B cell (primary cell): ENCODE measurements at regions not wholly inside any gene's neighbourhood (a gene's known extent, or its start where the extent isn't known, plus 50 kb on each side); places are given as distances from the start of the nearest gene placed in this dataset.

Experiments used
- ATAC-seq: fragments of 200-7000 bp; cut with Tn5 transposase; one replicate; pipeline ENCODE4 v1.10.0; 2021; ENCODE audit warnings: low read depth, mild to moderate bottlenecking, moderate number of reproducible peaks, moderate library complexity
- CTCF ChIA-PET: fragments of 350-600 bp; sonication (Branson Sonifier 250); formaldehyde crosslinking; loops from one replicate; lab custom pipeline; 2021; ENCODE audit warnings: antibody characterized with exemption, inconsistent platforms; lab: Charles Lee
- POLR2A ChIA-PET: fragments of 350-600 bp; sonication (Branson Sonifier 250); formaldehyde crosslinking; loops from one replicate; lab custom pipeline; 2021; ENCODE audit warnings: antibody characterized with exemption; lab: Charles Lee
- DNase-seq: peaks from one replicate; pipeline ENCODE4 v3.0.0; 2013
- H2AFZ ChIP-seq: 2 replicates; pipeline ENCODE4 v1.6.1; 2012; ENCODE audit warnings: mild to moderate bottlenecking, low read depth, low read length; ENCODE audit not compliant: insufficient read depth, poor library complexity, severe bottlenecking
- H3K27ac ChIP-seq, 2 donors: 1 replicate in 1 of 2; 2 replicates in 1 of 2; pipeline ENCODE4 v1.5.1; 2012 to 2013; ENCODE audit warnings: low read length in 2 of 2, mild to moderate bottlenecking in 2 of 2, moderate library complexity in 1 of 2
- H3K27me3 ChIP-seq, 4 experiments: fragments of 200-600 bp in 1 of 4; sonication (generic) in 1 of 4; replicated peaks in 1 of 4; 1 replicate in 2 of 4; 2 replicates in 2 of 4; pipeline versions ENCODE4 v1.6.1 to v1.7.0; 2013 to 2016; ENCODE audit warnings: low read length in 3 of 4, mild to moderate bottlenecking in 2 of 4, mixed read lengths in 1 of 4, moderate library complexity in 1 of 4; ENCODE audit not compliant: insufficient read depth in 4 of 4, control insufficient read depth in 3 of 4; ENCODE audit errors: control extremely low read depth in 1 of 4
- H3K36me3 ChIP-seq, 2 experiments: replicated peaks in 1 of 2; 1 replicate in 1 of 2; 2 replicates in 1 of 2; pipeline versions ENCODE4 v1.6.1 to v1.7.1; 2013; ENCODE audit warnings: low read length in 1 of 2; ENCODE audit not compliant: insufficient read depth in 2 of 2, control insufficient read depth in 1 of 2; ENCODE audit errors: control extremely low read depth in 1 of 2, extremely low read depth in 1 of 2
- H3K4me1 ChIP-seq, 2 donors: fragments of 200-600 bp in 1 of 2; sonication (generic) in 1 of 2; 1 replicate in 1 of 2; 2 replicates in 1 of 2; pipeline versions ENCODE4 v1.5.1 to v1.6.1; 2013 to 2017; ENCODE audit warnings: low read length in 2 of 2; ENCODE audit not compliant: control insufficient read depth in 2 of 2, insufficient read depth in 2 of 2
- H3K4me2 ChIP-seq: replicated peaks from 2 replicates; pipeline ENCODE3; 2012; ENCODE audit warnings: mild to moderate bottlenecking, low read depth, low read length; ENCODE audit not compliant: poor library complexity, severe bottlenecking
- H3K4me3 ChIP-seq, 5 experiments: fragments of 200-600 bp in 1 of 5; sonication (generic) in 1 of 5; 1 replicate in 3 of 5; 2 replicates in 2 of 5; pipeline versions ENCODE4 v1.5.1 to v1.7.0; 2011 to 2016; ENCODE audit warnings: low read length in 4 of 5, mild to moderate bottlenecking in 4 of 5, low read depth in 2 of 5, control low read depth in 1 of 5, moderate library complexity in 1 of 5; ENCODE audit not compliant: insufficient read depth in 1 of 5; ENCODE audit errors: control extremely low read depth in 1 of 5, extremely low read depth in 1 of 5
- H3K79me2 ChIP-seq: fragments of 200-600 bp; sonication (generic); one replicate; pipeline ENCODE4 v1.6.0; 2016; ENCODE audit warnings: low read length; ENCODE audit not compliant: control insufficient read depth, insufficient read depth
- H3K9ac ChIP-seq: fragments of 200-600 bp; sonication (generic); 2 replicates; pipeline ENCODE4 v1.6.1; 2017; ENCODE audit warnings: mild to moderate bottlenecking, low read length, moderate library complexity
- H3K9me3 ChIP-seq, 3 donors: one replicate each; pipeline versions ENCODE4 v1.6.1 to v1.7.1; 2013; ENCODE audit warnings: low read length in 2 of 3; ENCODE audit not compliant: control insufficient read depth in 2 of 3, insufficient read depth in 1 of 3; ENCODE audit errors: control extremely low read depth in 1 of 3
- H4K20me1 ChIP-seq: 2 replicates; pipeline ENCODE4 v1.6.0; 2012; ENCODE audit warnings: mild to moderate bottlenecking, low read length; ENCODE audit not compliant: insufficient read depth, control insufficient read depth, poor library complexity, severe bottlenecking
- H3K27ac Mint-ChIP-seq: one replicate; pipeline ENCODE4 v1.8.0; 2021; ENCODE audit warnings: mixed read lengths
- H3K27me3 Mint-ChIP-seq: one replicate; pipeline ENCODE4 v1.8.0; 2021; ENCODE audit warnings: mixed read lengths
- H3K4me1 Mint-ChIP-seq: one replicate; pipeline ENCODE4 v1.8.0; 2021; ENCODE audit warnings: mixed read lengths
- H3K4me3 Mint-ChIP-seq: one replicate; pipeline ENCODE4 v1.8.0; 2021; ENCODE audit warnings: mixed read lengths
- H3K9me3 Mint-ChIP-seq: one replicate; pipeline ENCODE4 v1.8.0; 2022; ENCODE audit warnings: mixed read lengths; ENCODE audit not compliant: insufficient read depth
- EZH2 ChIP-seq: IDR thresholded peaks from 2 replicates; pipeline ENCODE4 v1.6.1; 2012; ENCODE audit warnings: borderline replicate concordance, low read depth, mild to moderate bottlenecking, moderate library complexity, low read length; ENCODE audit not compliant: insufficient read depth, poor library complexity, severe bottlenecking
- WGBS: methylation state at CpG from one replicate; pipeline ENCODE4 v1.1.5; 2013; ENCODE audit warnings: missing lambda C conversion rate; ENCODE audit not compliant: insufficient coverage; 5-methylcytosine and 5-hydroxymethylcytosine counted together
- intact Hi-C: fragments of 100-400 bp; cut with micrococcal nuclease; formaldehyde crosslinking; loops from one replicate; pipeline ENCODE4 v1.10.0; 2022
- TF ChIP-seq, protein P1 (sequence below): fragments of 200-600 bp; IDR thresholded peaks from one replicate; pipeline ENCODE4 v1.8.0; 2022; ENCODE audit warnings: antibody characterized with exemption, mild to moderate bottlenecking

DNA sequence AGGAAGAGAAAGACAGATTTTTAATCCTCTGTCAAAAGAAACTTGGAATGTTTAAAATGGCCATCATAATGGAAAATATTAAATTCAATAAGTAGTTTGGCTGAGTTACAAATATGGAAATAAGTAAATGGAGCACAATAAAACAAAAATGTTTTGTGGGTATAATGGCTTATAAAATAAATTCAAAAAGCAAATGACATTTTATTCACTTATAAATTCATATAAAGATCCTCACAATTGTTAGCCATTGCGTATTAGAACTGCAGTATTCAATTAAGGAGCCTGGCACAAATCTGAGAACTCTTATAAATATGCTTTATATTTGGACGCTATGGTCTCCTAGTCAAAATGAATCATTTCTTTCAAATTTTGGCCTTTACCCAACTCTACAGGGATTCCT lies 339.0 kb upstream of the PABPC4L start:
- CTCF ChIA-PET = no interaction called here
- no peak overlapping the region for H3K27ac ChIP-seq
- intact Hi-C loops = no loop called here
- no peak overlapping the region for H3K9ac ChIP-seq
- TF ChIP-seq EZH2 = no peak
- no peaks in the 10 kb centered on the region for H3K27me3 ChIP-seq
- no peak overlapping the region for H3K4me2 ChIP-seq
- no peaks in the 10 kb centered on the region for H3K9me3 Mint-ChIP-seq
- H3K27me3 Mint-ChIP-seq = no peaks in the 10 kb centered on the region
- DNase-seq (no peak), ATAC-seq (no peak)
- H3K4me1 Mint-ChIP-seq = no peaks in the 10 kb centered on the region
- H4K20me1 ChIP-seq = no peaks in the 10 kb centered on the region
- WGBS = no CpG with 5 or more reads among the region's 2 CpGs
- no peaks in the 10 kb centered on the region for H3K9me3 ChIP-seq
- H3K36me3 ChIP-seq = no peaks in the 10 kb centered on the region
- H3K4me3 Mint-ChIP-seq = no peak overlapping the region
- H3K4me1 ChIP-seq = no peaks in the 10 kb centered on the region
- no peaks in the 10 kb centered on the region for H3K79me2 ChIP-seq
- POLR2A ChIA-PET = no interaction called here
- H3K27ac Mint-ChIP-seq = no peak overlapping the region
- no peak overlapping the region for H2AFZ ChIP-seq
- no peak overlapping the region for H3K4me3 ChIP-seq

DNA sequence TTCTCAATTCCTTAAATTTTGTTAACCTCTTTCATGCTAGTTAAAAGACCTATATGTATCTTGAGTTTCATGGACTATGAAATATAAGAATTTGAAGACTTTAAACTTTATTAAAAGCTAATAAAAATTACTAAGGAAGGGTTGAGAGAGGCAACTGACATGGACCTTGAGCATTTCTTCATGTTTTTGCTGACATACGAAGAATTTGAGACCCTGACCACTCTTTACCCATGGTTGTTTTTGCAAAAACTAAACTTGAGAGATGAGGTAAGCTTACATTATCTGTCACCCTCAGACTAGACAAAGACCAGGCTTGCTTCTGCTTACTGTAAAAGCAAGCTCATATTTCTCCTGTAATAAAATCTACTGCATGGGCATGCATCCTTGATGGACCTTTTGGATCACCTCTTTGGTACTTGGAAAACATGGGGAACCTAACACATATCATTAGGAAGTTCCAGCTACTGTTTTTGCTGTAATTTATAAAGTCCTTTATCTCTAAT lies 338.2 kb upstream of the PABPC4L start:
- CTCF ChIA-PET = no interaction called here
- Histone ChIP-seq H3K4me2 (no peak overlapping the region), H3K4me1 (no peaks in the 10 kb centered on the region), H3K27me3 (no peaks in the 10 kb centered on the region), H3K36me3 (no peaks in the 10 kb centered on the region), H3K79me2 (no peaks in the 10 kb centered on the region), H3K9me3 (no peaks in the 10 kb centered on the region), H3K9ac (no peak overlapping the region), H3K4me3 (no peak overlapping the region), H4K20me1 (no peaks in the 10 kb centered on the region), H3K27ac (no peak overlapping the region), H2AFZ (no peak overlapping the region)
- Mint-ChIP-seq H3K27me3 (no peaks in the 10 kb centered on the region), H3K27ac (no peak overlapping the region), H3K9me3 (no peaks in the 10 kb centered on the region), H3K4me1 (no peaks in the 10 kb centered on the region), H3K4me3 (no peak overlapping the region)
- TF ChIP-seq, protein P1, sequence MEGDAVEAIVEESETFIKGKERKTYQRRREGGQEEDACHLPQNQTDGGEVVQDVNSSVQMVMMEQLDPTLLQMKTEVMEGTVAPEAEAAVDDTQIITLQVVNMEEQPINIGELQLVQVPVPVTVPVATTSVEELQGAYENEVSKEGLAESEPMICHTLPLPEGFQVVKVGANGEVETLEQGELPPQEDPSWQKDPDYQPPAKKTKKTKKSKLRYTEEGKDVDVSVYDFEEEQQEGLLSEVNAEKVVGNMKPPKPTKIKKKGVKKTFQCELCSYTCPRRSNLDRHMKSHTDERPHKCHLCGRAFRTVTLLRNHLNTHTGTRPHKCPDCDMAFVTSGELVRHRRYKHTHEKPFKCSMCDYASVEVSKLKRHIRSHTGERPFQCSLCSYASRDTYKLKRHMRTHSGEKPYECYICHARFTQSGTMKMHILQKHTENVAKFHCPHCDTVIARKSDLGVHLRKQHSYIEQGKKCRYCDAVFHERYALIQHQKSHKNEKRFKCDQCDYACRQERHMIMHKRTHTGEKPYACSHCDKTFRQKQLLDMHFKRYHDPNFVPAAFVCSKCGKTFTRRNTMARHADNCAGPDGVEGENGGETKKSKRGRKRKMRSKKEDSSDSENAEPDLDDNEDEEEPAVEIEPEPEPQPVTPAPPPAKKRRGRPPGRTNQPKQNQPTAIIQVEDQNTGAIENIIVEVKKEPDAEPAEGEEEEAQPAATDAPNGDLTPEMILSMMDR = no peak
- no peak for TF ChIP-seq EZH2
- POLR2A ChIA-PET = no interaction called here
- no CpG with 5 or more reads among the region's 1 CpG for WGBS
- DNase-seq = no peak
- ATAC-seq = no peak
- intact Hi-C loops = no loop called here
